T47D (cell line): ENCODE measurements at regions not wholly inside any gene's neighbourhood (a gene's known extent, or its start where the extent isn't known, plus 50 kb on each side); places are given as distances from the start of the nearest gene placed in this dataset.
"Not testable (repeated sequence)": the region's sequence is repeated elsewhere in the genome, so short reads cannot be mapped to it uniquely, and the experiment has no call there.

ENCODE experiments used
- DNase-seq, 2 experiments: peaks; one replicate each; pipeline versions ENCODE4 v3.0.0 to v3.0.0-alpha.2; 2011 to 2012; ENCODE audit warnings: low read depth in 1 of 2, low spot score in 1 of 2
- JUND ChIP-seq: IDR thresholded peaks from 2 replicates; pipeline ENCODE4 v1.6.1; 2012; ENCODE audit warnings: low read depth
- in situ Hi-C: cut with HindIII; loops from 2 replicates; pipeline ENCODE4 v1.10.0; 2016; ENCODE audit warnings: low sequenced_read_pairs, low pct_unique_long_range_greater_than_20kb

DNA sequence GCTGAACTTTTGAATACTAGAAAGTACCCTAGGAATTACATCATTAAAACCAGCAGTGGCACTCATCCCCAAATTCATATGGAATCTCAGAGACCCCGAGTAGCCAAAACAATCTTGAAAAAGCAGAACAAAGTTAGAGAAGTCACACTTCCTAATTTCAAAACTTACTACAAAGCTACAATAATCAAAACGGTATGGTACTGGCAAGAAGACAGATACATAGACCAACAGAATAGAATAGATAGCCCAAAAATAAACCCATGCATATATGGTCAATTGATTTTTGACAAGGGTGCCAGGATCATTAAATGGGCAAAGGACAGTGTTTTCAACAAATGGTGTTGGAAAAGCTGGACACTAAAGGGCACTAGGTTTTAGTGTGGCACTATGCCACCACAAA lies 176.0 kb upstream of the NDUFV2 start:
- in situ Hi-C loops = no loop called here
- TF ChIP-seq JUND = no peak
- no peak for DNase-seq

DNA sequence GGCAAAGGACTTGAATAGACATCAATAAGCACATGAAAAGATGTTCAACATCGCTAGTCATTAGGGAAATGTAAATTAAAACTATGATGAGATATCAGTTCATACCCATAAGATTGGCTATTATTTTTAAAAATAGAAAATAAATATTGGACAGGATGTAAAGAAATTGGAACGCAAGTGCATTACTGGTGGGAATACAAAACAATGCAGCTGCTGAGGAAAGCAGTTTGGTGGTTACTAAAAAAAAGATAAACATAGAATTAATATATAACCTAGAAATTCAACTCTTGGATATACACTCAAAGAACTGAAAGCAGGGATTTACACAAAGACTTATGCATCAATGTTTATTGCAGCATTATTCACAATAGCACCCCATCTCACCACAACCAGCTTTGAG lies 174.5 kb upstream of the NDUFV2 start:
- TF ChIP-seq JUND = no peak
- DNase-seq = no peak
- in situ Hi-C loops = no loop called here

DNA sequence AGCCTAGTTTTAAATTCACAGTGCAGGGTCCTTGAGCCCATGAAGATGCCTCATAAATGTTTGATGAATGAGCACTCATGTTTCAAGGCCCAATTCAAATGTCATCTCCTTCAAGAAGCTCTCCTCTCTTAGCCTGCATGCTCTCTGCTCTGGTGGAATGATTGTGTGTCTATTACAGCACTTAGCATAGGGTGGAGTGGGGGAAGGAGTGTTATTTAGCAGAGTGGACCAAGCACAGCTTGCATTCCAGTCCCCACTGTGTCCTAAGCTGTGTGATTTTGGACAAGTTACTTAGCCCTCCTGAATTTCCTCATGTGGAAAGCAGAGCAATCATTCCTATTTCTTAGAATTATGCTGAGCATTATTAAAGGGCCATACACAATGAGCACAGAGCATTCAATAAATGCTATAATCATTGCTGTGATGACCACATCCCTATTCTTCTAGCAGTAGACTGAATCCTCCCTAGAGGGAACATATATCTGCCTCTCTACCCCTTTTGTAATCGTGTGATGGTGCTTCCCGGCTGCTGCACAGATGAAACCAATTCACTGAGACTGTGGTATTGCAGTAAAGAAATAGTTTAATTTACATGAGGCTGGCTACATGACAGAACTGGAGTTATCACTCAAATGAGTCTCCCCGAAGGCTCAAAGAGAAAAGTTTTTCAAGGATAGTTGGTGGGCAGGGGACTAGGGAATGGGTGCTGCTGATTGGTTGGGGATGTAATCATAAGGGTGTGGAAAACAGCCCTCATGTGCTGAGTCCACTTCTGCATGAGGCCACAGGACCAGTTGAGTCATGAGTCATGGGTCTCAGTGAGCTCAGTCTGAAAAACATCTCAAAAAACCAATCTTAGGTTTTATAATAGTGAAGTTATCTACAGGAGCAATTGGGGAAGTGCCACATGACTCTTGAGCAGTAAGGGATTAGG lies 173.4 kb upstream of the NDUFV2 start:
- no peak for TF ChIP-seq JUND
- in situ Hi-C loops = no loop called here
- no peak for DNase-seq

DNA sequence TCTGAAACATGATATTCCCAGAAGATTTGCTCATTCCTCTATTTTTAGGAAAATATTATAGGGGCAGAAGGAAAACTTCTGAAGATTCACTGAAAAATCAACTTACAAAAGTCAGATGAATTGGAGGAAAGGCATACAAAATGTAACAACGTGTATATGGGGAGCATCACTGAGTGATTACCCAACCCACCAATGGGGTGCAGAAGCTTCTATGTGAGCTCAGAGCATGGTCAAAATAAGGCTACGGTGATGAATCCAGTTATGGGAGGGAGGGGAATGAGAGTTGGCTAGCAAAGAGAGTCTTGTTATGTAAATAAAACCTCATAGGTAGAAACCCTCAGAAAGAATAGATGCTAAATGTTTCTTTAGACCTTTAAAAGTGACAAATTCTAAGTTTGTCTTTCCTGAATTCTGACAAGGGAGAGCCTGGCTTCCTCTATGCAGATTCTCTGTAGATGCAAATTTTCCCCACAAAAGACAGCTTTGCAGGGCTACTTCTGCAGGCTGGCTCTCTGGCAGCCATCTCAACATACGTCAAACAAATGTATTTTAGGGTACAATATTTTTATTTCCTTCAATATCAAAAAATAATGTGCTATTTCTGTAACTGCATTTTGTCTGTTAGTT lies 171.4 kb upstream of the NDUFV2 start:
- no peak for DNase-seq
- in situ Hi-C loops = no loop called here
- TF ChIP-seq JUND = no peak

DNA sequence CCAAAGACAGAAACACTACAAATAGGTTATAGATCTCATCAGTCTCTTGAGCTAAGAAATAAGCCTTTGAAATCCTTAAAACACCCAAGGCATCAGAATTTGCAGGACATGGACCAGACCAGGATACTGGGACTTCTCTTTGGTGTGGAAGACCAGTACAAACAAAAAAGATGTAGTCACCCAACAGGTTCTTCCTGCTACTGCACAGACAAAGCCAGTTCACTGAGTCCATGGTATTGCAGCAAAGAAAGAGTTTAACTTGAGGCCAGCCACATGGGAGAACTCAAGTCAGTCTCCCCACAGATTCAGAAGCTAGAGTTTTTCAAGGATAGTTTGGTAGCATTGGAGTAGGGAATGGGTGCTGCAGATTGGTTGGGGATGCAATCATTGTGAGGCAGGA lies 169.6 kb upstream of the NDUFV2 start:
- in situ Hi-C loops = no loop called here
- no peak for TF ChIP-seq JUND
- DNase-seq = peak in 1 of 2 experiments; percentile 56

DNA sequence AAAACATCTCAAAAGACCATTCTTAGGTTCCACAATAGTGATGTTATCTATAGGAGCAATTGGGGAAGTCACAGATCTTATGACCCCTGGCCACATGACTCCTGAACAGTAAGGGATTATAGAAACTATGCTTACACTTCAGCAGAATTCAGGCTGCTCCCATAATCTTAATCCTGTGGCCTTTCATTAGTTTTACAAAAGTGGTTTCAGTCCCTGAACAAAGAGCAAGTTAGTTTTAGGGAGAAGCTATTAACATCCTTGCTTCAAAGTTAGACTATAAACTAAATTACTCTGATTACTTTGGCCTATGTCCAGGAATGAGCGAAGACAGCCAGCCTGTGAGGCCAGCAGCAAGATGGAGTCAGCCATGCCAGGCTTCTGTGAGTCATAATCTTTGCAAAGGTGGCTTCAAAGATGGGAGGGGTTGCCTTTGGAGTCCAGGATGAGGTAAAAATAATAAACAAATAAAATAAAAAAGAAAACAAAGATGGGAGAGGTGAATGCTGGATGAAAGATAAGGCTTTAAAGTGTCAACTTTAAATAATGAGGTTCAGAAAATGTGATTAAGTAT lies 168.7 kb upstream of the NDUFV2 start:
- in situ Hi-C loops = no loop called here
- DNase-seq = no peak
- no peak for TF ChIP-seq JUND

DNA sequence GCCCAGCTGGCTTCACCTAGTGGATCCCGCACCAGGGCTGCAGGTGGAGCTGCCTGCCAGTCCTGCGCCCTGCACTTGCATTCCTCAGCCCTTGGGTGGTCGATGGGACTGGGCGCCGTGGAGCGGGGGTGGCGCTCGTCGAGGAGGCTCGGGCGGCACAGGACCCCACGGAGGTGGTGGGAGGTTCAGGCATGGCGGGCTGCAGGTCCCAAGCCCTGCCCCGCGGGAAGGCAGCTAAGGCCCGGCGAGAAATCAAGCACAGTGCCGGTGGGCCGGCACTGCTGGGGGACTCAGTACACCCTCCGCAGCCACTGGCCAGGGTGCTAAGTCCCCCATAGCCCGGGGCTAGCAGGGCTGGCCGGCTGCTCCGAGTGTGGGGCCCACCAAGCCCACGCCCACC lies 167.2 kb upstream of the NDUFV2 start:
- in situ Hi-C loops, DNase-seq: not testable (repeated sequence)

DNA sequence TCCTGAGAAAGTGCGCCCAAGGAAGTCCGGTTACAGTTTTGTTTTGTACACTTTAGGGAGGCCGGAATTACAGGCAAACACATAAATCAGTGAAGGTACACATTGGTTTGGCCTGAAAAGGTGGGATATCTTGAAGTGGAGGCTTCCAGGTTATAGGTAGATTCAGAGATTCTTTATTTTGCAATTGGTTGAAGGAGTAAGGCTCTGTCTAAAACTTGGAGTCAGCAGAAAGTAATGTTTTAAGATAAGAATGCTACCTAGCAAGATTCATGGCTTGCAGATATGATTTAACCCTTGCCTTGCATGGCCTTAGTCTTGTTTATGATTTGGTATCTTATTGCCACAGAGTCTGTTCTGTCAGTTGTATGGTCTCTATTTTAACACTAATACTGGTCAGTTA lies 165.9 kb upstream of the NDUFV2 start:
- no peak for TF ChIP-seq JUND

DNA sequence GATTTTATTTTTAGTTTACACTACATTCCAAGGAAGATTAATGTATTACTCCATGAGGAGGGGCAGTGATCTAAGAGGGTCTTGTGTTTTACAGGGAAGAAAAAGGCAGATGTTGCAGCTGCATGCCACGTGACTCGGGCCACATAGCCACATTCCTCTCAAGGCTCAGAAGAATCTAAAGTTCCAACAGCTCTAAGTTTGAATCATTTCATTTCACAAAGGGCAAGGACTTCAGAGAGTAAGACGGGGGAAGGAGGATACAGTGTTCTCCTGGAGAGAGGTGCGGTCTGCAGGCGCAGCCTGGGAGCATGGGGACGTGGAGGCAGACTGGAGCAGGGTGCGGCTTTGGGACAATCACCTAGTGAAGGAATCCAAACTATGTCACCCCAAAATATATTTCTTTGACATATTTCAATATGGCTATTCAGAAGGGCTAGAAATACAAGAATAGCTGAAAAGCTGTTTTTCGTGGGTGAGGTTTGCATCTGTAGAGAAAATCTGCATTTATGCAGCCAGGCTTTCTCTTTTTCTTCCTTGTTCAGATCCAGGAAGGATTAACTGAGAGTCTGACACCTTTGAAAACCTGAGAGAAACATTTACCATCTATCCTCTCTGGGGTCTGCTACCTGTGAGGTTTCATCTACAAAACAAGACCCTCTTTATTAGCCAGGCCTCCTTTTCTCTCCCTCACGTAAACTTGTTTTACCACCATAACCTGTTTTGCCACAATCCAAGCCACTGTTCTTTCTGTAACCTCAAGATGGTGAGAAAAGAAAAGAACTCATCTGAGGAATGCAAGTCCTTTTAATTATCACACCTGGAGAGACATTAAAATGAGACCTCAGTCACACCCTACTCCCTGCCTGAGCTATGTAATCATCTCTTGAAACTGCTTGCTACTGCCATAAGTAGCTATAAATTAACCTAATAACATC lies 165.1 kb upstream of the NDUFV2 start:
- DNase-seq = peak in 1 of 2 experiments; percentile 67
- no peak for TF ChIP-seq JUND
- in situ Hi-C loops = no loop called here

More for the DNA sequence above, 165.9 kb upstream of the NDUFV2 start:
- no peak for DNase-seq
- in situ Hi-C loops = no loop called here

DNA sequence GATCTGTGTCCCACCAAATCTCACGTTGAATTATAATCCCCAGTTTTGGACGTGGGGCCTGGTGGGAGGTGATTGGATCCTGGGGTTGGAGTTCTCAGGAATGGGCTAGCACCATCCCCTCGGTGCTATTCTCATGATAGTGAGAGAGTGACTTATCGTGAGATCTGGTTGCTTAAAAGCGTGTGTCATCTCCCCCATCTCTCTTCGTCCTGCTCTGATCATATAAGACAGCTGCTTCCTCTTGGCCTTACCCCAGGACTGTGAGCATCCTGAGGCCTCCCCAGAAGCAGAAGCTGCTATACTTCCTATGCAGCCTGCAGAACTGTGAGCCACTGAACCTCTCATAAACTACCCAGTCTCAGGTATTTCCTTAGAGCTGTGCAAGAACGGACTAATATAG lies 163.7 kb upstream of the NDUFV2 start:
- no peak for TF ChIP-seq JUND
- in situ Hi-C loops = no loop called here
- DNase-seq = no peak

DNA sequence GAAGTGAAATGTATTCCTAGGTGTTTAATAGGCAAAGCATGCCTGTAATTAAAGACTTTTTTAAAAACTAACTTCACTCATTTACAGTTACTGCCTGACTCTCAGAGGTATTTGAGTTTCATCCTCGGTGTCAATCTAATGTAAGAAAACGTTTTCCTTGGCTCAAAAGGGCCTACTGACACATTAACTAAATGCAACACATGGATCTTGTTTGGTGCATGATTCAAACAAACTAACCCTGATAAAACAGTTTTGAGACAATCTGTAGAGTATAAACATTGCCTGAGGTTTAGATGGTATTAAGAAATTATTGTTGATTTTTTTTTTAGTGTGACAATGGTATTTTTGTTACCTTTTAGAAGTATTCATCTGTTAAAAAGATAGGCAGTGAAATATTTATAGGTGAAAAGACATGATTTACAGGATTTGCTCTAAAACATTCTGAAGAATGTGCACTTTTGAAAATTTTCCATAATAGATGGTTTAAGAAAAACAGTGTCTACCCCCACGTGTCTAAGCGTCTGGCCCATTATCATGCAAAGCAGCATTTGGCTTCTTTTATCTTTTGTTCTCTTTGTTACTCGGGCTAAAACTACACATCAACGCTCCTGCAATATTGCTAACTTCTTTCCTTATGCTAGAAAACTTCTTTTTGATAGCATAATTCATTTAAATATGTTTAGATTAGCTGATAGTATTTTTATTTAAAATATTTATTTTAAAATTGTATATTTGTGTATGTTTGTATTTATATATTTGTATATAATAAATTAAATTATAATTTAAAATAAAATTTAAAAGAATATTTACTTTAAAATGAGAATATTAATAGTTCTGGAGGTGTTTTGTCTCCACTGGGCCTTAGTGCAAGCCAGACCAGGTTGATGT lies 160.2 kb upstream of the NDUFV2 start:
- no peak for TF ChIP-seq JUND
- DNase-seq = no peak
- in situ Hi-C loops = no loop called here
